H1 (cell line): ENCODE measurements at regions not wholly inside any gene's neighbourhood (a gene's known extent, or its start where the extent isn't known, plus 50 kb on each side); places are given as distances from the start of the nearest gene placed in this dataset.

ENCODE experiments used
- CEBPB ChIP-seq: IDR thresholded peaks from 2 replicates; pipeline ENCODE4 v1.6.1; 2012; ENCODE audit warnings: low read depth, low read length
- EZH2 ChIP-seq: fragments of 200-600 bp; sonication (generic); IDR thresholded peaks from 2 replicates; pipeline ENCODE4 v1.7.1; 2012; ENCODE audit warnings: low read depth, mild to moderate bottlenecking, moderate library complexity, low read length, inconsistent platforms; ENCODE audit not compliant: severe bottlenecking
- HDAC6 ChIP-seq: IDR thresholded peaks from one replicate; pipeline ENCODE4 v1.7.1; 2012; ENCODE audit warnings: low read depth, mild to moderate bottlenecking, inconsistent platforms, low read length, moderate library complexity
- POLR2A ChIP-seq, 2 experiments: IDR thresholded peaks; 1 replicate in 1 of 2; 2 replicates in 1 of 2; pipeline ENCODE4 v1.6.1; 2011; ENCODE audit warnings: low read depth in 2 of 2, low read length in 2 of 2, mild to moderate bottlenecking in 2 of 2; ENCODE audit errors: control extremely low read depth in 1 of 2
- RNF2 ChIP-seq: fragments of 200-900, 300-1000 bp; sonication (generic); IDR thresholded peaks from 2 replicates; pipeline ENCODE4 v1.7.1; 2016; ENCODE audit warnings: borderline replicate concordance, low read depth, mild to moderate bottlenecking, antibody characterized with exemption, low read length; ENCODE audit not compliant: poor library complexity, severe bottlenecking; ENCODE audit errors: missing control alignments
- TAF1 ChIP-seq: IDR thresholded peaks from 2 replicates; pipeline ENCODE4 v1.6.1; 2011; ENCODE audit warnings: mild to moderate bottlenecking, low read depth, low read length
- ZNF274 ChIP-seq: IDR thresholded peaks from 2 replicates; pipeline ENCODE4 v1.7.0; 2012; ENCODE audit warnings: low read length, borderline replicate concordance; ENCODE audit errors: extremely low read depth
- TF ChIP-seq, protein P1 (sequence below), 3 experiments: IDR thresholded peaks; 1 replicate in 2 of 3; 2 replicates in 1 of 3; pipeline versions ENCODE4 v1.5.1 to v1.6.1; 2011; ENCODE audit warnings: low read length in 3 of 3, mild to moderate bottlenecking in 3 of 3, inconsistent platforms in 2 of 3, low read depth in 1 of 3, moderate library complexity in 1 of 3; ENCODE audit not compliant: insufficient read depth in 1 of 3; ENCODE audit errors: control extremely low read depth in 1 of 3
- TF ChIP-seq, protein P2 (sequence below): IDR thresholded peaks from 2 replicates; pipeline ENCODE4 v1.6.1; 2012; ENCODE audit warnings: inconsistent platforms

GRCh38 chr3:159620873-159621272 lies 367.8 kb upstream of the IL12A start:
- TF ChIP-seq POLR2A (IDR thresholded peaks at IDR 0.05; ENCODE audit: control extremely low read depth in 1 of 2, low read depth in 2 of 2, low read length in 2 of 2), result no peak
- no peak for TF ChIP-seq EZH2
- TF ChIP-seq, protein P1, sequence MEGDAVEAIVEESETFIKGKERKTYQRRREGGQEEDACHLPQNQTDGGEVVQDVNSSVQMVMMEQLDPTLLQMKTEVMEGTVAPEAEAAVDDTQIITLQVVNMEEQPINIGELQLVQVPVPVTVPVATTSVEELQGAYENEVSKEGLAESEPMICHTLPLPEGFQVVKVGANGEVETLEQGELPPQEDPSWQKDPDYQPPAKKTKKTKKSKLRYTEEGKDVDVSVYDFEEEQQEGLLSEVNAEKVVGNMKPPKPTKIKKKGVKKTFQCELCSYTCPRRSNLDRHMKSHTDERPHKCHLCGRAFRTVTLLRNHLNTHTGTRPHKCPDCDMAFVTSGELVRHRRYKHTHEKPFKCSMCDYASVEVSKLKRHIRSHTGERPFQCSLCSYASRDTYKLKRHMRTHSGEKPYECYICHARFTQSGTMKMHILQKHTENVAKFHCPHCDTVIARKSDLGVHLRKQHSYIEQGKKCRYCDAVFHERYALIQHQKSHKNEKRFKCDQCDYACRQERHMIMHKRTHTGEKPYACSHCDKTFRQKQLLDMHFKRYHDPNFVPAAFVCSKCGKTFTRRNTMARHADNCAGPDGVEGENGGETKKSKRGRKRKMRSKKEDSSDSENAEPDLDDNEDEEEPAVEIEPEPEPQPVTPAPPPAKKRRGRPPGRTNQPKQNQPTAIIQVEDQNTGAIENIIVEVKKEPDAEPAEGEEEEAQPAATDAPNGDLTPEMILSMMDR (IDR thresholded peaks at IDR 0.05; ENCODE audit: control extremely low read depth in 1 of 3, insufficient read depth in 1 of 3, low read depth in 1 of 3, low read length in 3 of 3), result no peak
- TF ChIP-seq CEBPB, result no peak
- no peak for TF ChIP-seq TAF1
- TF ChIP-seq ZNF274, result no peak
- TF ChIP-seq RNF2, result no peak
- TF ChIP-seq HDAC6, result no peak
- TF ChIP-seq, protein P2, sequence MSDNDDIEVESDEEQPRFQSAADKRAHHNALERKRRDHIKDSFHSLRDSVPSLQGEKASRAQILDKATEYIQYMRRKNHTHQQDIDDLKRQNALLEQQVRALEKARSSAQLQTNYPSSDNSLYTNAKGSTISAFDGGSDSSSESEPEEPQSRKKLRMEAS, result no peak
